GM19099 (cell line): ENCODE measurements at regions not wholly inside any gene's neighbourhood (a gene's known extent, or its start where the extent isn't known, plus 50 kb on each side); places are given as distances from the start of the nearest gene placed in this dataset.

Experiments used
- POLR2A ChIP-seq: IDR thresholded peaks from 3 replicates; pipeline ENCODE4 v1.6.1; 2011; ENCODE audit warnings: low read depth; ENCODE audit not compliant: insufficient read length; ENCODE audit errors: extremely low read depth

- TF ChIP-seq POLR2A: no peak
Measured at GRCh38 chr14:71430678-71431376, 501.4 kb upstream of the RGS6 start.

GRCh38 chr14:71432334-71433110 lies 499.7 kb upstream of the RGS6 start:
- no peak for TF ChIP-seq POLR2A

DNA sequence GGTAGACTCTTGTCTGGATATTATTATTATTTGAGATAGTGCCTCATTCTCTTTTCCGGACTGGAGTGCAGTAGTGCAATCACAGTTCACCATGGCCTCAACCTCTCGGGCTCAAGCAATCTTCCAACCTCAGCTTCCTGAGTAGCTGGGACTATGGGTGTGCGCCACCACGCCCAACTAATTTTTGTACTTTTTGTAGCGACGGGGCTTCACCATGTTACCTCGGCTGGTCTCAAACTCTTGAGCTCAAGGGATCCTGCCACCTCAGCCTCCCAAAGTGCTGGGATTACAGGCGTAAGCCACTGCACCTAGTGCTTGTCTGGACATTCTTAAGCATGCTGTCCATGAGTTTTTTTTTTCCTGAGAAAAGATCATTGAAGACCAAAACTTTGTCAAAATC lies 498.9 kb upstream of the RGS6 start:
- TF ChIP-seq POLR2A: no peak

DNA sequence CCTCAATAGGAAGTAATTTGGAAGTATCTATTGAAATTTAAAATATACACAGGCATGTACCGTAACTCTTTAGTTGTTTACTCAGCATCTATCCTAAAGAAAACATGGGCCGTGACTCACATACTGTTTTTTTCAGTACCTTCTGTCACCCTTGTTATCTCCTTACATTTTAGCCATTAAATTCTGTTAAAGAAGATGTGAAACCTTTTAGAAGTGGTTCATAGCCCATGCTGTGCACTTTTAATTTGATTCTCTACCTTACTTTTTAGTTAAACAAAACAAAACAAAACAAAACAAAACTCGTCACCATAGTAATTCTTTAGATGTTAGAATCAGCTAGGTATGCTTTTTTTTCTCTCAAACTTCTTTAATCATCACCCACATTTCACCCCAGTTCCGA lies 494.4 kb upstream of the RGS6 start:
- no peak for TF ChIP-seq POLR2A

GRCh38 chr14:71438684-71439083 lies 493.5 kb upstream of the RGS6 start:
- no peak for TF ChIP-seq POLR2A

- TF ChIP-seq POLR2A: no peak
Measured at GRCh38 chr14:71441126-71441525, 491.1 kb upstream of the RGS6 start.

DNA sequence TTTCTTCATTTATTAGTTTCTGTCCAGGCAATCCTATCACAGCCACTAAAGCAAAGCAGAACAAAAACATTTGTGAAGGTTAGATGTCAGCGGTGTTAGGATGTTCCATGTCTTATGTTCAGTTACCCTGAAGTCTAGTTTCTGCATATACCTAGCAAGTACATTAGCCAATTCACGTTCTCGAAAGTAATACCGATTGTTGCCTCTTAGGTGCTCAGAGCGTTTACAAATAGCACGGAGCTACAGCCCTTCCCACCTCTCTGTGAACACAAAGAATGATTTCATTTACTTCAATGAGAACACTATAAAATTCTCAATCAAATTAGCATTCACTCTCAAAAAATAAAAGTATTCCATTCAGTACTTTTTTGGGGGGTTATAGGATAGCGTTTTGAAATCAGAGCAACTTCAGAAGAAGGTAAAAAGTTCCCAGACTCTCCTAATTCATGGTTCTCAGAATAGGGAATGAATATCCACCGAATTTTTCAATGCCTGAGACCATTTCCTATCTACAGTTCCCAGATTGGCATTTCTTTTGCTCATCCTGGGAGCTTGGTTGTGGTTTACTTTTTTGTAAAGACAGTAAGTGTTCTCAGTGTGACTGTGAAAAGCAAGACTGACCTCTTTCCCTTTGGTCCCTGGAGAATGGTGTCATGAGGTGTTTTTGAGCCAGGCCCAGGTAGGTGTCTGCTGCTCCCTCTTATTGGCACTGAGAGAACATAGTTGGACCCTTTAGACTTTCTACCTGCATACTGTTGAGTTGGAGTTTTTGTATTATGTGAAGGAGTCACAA lies 488.0 kb upstream of the RGS6 start:
- TF ChIP-seq POLR2A: no peak

DNA sequence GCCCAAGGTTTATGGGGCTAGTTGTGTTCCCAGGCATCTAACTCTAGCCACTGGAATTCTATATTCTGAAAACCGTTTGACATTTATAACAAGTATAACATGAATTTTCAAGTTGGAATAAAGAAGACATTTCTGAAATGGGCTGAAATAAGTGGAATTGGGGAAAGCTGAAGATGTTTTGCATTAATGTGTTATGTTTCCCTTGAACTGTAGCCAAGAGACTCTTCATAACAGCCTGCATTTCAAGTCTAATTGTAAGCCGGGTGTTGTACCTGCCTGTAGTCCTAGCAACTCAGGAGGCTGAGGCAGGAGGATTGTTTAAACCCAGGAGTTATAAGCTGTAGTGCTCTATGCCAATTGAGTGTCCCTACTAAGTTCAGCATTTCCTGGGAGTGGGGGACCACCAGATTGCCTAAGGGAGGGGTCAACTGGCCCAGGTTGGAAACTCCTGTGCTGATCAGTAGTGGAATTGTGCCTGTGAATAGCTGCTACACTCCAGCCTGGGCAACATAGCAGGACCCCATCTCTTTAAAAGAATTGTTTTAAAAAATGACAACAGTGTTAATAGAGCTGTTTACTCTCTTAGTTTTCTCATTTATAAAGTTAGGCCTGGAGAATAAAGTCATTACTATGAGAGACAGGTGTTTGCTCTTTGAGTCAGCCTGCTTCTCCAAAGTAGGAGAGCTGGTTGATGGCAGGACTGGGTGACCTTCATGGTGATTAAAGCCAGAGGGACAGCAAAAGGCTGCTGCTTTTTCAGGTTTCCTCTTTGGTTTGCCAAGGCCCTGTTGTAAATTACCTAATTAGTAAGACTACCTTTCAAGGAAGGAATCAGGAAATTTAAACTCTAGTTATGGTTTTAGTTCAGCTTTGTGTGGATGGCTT lies 483.6 kb upstream of the RGS6 start:
- no peak for TF ChIP-seq POLR2A

- no peak for TF ChIP-seq POLR2A
Measured at GRCh38 chr14:71449316-71450055, 482.7 kb upstream of the RGS6 start.

DNA sequence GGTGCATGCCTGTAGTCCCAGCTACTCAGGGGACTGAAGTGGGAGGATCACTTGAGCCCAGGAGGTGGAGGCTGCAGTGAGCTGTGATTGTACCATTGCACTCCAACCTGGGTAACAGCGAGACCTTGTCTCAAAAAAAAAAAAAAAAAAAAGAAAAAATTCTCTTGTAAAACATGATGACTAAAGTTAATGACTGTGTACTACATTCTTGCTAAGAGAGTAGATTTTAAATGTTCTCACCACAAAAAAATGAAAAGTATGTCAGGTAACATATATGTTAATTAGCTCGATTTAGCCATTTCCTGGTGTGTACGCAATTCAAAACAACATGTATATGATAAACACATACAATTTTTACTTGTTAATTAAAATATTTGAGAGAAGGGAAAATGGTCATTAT lies 480.7 kb upstream of the RGS6 start:
- no peak for TF ChIP-seq POLR2A

GRCh38 chr14:71452539-71452938 lies 479.7 kb upstream of the RGS6 start:
- TF ChIP-seq POLR2A: no peak

DNA sequence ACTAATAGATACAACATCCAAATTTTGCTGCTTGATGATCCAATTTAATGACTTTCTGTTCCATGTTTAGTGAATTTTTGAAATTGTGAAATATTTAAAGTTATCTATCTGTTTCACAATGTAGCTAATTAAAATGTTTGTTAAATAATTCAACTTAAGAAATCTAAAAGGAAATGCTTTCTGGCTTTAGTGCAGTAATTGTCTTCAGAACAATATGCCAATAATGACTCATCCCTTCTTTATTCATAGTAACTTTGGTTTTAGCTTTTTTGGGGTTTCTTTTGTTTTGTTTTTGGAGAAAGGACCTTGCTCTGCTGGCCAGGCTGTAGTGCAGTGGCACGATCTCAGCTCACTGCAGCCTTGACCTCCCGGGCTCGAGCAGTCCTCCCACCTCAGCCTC lies 479.2 kb upstream of the RGS6 start:
- TF ChIP-seq POLR2A: no peak

- no peak for TF ChIP-seq POLR2A
Measured at GRCh38 chr14:71454010-71454409, 478.2 kb upstream of the RGS6 start.
